Activated naive CD8-positive, alpha-beta T cell treated with anti-CD3 and anti-CD28 coated beads, Interleukin-2, amount 50 U/mL, for 24 hours (primary cell): ENCODE measurements at regions not wholly inside any gene's neighbourhood (a gene's known extent, or its start where the extent isn't known, plus 50 kb on each side); places are given as distances from the start of the nearest gene placed in this dataset.

ENCODE experiments used
- ATAC-seq: fragments of 150-1000 bp; cut with Tn5 transposase; one replicate; pipeline ENCODE4 v1.10.0; 2021
- DNase-seq: peaks from one replicate; pipeline ENCODE4 v3.0.0; 2021
- H3K27ac Mint-ChIP-seq: one replicate; pipeline ENCODE4 v1.8.0; 2021; ENCODE audit warnings: mild to moderate bottlenecking, mixed read lengths
- H3K27me3 Mint-ChIP-seq: one replicate; pipeline ENCODE4 v1.8.0; 2021; ENCODE audit warnings: mixed read lengths
- H3K36me3 Mint-ChIP-seq: one replicate; pipeline ENCODE4 v1.8.0; 2021; ENCODE audit warnings: low read depth, mixed read lengths
- H3K4me1 Mint-ChIP-seq: one replicate; pipeline ENCODE4 v1.8.0; 2021; ENCODE audit warnings: mixed read lengths
- H3K4me3 Mint-ChIP-seq: one replicate; pipeline ENCODE4 v1.8.0; 2021; ENCODE audit warnings: mild to moderate bottlenecking, moderate library complexity, mixed read lengths
- H3K9me3 Mint-ChIP-seq: one replicate; pipeline ENCODE4 v1.8.0; 2021; ENCODE audit warnings: mixed read lengths

DNA sequence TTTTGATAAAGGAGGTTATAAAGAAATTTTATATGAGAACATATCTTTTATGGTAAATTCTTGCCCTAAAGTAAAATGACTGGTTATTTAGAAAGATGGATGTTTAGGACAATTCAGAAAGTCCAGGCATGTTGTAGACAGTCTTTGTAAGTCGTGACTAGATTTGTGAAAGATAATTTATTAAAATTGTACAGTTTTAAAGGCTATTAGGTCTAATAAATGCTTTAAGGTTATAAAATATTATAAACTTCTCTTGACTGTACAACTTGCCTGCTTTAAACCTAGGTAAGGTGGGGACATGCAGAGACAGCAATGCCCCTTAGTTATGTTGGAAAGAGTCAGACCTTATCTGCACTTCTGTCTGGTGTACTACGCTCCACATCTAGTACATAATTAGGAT, 933.5 kb downstream of the SI start:
- Mint-ChIP-seq H3K4me3 (no peak overlapping the region), H3K9me3 (peaks cover 6% of the 10 kb centered on the region), H3K27me3 (no peaks in the 10 kb centered on the region), H3K4me1 (no peaks in the 10 kb centered on the region), H3K27ac (no peak overlapping the region), H3K36me3 (no peaks in the 10 kb centered on the region)
- no peak for DNase-seq
- no peak for ATAC-seq

DNA sequence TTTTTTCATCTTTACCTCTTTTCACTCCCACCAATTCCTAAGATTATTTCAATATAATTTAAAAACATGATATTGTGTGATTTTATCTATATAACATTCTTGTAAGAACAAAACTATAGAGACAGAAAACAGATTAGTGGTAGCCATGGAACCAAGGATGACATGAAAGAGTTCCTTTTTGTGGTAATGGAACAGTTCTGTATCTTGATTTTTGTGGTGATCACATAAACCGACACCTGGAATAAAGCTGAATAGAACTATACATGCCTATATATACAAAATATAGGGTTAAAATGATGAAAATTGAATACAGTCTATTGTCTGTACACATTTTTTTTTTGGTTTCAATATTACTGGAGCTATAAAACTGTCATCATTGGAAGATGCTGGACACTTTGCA, 945.4 kb downstream of the SI start:
- H3K9me3 Mint-ChIP-seq: peaks cover 16% of the 10 kb centered on the region
- H3K4me1 Mint-ChIP-seq: no peaks in the 10 kb centered on the region
- no peak overlapping the region for H3K4me3 Mint-ChIP-seq
- no peak overlapping the region for H3K27ac Mint-ChIP-seq
- no peaks in the 10 kb centered on the region for H3K27me3 Mint-ChIP-seq
- H3K36me3 Mint-ChIP-seq: no peaks in the 10 kb centered on the region
- ATAC-seq (no peak), DNase-seq (no peak)

DNA sequence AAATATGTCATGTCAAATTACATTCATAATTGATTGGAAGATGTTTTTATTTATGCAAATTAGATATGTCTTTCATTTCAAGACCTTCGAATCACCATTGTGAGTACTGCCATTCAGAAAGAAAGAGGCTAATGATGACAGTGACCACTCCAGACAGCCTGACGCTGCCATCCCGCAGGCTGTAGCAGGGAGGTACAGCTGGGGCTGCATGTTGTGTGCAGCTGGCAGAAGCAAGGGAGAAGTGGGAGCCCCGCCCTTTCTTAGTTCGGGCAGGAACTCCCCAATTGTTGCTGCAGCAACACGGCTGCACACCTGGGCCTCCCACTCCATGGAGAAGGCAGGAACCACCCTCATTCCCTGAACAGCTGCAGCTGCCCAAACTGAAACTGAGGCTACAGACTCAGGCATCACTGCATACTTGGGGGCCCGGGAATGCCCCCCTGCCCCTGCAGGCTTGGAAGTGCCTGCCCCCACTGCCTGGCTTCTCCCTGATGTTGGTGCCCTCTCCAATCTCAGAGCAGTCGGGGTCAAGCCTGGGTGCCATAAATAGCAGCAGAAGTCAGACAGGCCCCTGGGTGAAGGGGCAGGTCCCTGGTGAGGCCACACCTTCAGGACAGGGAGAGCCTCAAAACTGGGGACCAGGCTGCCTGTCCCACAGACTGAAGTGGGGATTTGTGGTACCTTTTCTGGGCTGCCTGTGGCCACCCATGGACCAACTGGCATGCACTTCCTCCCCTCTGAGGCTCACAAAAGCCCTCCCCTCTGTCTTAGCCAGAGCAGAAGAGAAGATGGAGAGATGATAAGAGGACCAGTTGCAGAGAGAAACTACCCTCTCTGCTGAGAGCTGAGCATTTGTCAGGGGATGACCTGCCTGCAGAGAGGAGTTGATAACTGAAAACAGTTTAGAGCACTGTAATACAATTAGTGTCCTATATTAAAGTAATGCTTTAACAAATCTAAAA, 964.6 kb downstream of the SI start:
- no peak for ATAC-seq
- Mint-ChIP-seq H3K4me3 (no peak overlapping the region), H3K36me3 (no peaks in the 10 kb centered on the region), H3K4me1 (no peaks in the 10 kb centered on the region), H3K27ac (no peak overlapping the region), H3K9me3 (peaks cover 12% of the 10 kb centered on the region), H3K27me3 (no peaks in the 10 kb centered on the region)
- DNase-seq: no peak

DNA sequence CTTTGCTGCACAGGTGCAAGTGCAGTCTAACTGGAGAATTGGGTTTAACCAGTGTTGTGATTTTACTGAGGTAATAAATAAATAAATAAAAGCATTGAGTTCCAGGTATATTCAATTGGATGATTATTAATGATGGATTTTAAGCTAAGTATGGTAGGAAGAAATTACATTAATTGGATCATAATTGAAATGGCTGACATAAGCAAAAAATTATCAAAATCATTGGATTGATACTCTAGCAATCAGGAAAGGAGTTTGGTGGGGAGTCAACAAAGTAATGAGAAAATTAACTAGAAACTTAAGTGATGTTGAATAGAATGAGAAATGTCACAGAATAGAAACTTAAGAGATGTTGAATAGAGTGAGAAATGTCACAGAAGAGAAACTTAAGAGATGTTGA, 981.9 kb downstream of the SI start:
- no peaks in the 10 kb centered on the region for H3K27me3 Mint-ChIP-seq
- H3K36me3 Mint-ChIP-seq: no peaks in the 10 kb centered on the region
- DNase-seq: no peak
- peaks cover 11% of the 10 kb centered on the region for H3K9me3 Mint-ChIP-seq
- H3K4me1 Mint-ChIP-seq: no peaks in the 10 kb centered on the region
- no peak for ATAC-seq
- H3K27ac Mint-ChIP-seq: no peak overlapping the region
- no peak overlapping the region for H3K4me3 Mint-ChIP-seq

DNA sequence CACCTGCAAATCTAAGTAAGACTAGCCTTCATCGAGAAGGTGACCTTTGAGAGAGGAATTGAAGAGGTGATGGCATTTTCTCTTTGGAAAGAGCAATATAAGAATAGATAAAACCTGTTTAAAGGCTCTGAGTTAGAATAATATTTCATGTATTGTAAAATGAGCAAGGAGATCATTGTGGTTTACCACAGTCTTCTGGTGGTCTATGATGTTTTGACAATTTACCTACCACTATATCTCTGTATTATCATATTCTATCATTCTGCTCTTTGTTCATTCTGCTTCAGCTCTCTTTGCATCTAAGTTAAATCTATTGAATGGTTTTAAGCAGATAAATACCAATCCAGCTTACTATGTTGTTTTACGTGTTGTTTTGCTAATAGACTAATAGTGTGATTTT, 982.3 kb downstream of the SI start:
- peaks cover 14% of the 10 kb centered on the region for H3K9me3 Mint-ChIP-seq
- H3K4me3 Mint-ChIP-seq: no peak overlapping the region
- no peaks in the 10 kb centered on the region for H3K4me1 Mint-ChIP-seq
- H3K36me3 Mint-ChIP-seq: no peaks in the 10 kb centered on the region
- ATAC-seq (no peak), DNase-seq (no peak)
- no peaks in the 10 kb centered on the region for H3K27me3 Mint-ChIP-seq
- H3K27ac Mint-ChIP-seq: no peak overlapping the region

DNA sequence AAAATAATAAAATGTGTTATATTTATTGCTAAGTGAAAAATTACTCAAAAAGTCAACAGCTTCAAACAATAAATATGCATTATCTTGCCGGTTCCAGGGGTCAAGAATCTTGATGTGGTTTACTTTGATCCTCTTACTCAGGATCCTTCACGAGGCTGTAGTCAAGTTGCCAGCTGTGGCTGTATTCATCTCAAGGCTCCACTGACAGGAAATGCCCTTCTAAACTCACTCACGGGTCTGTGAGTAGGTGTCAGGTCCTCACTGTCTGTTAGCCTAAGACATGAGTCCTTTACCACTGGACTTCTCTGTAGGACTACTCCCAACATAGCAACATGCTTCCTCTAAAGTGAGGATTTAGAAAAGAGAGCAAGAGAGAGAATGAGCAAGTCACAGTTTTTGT, 983.0 kb downstream of the SI start:
- Mint-ChIP-seq H3K4me1 (no peaks in the 10 kb centered on the region), H3K36me3 (no peaks in the 10 kb centered on the region), H3K27me3 (no peaks in the 10 kb centered on the region), H3K27ac (no peak overlapping the region), H3K4me3 (no peak overlapping the region), H3K9me3 (peaks cover 18% of the 10 kb centered on the region)
- ATAC-seq (no peak), DNase-seq (no peak)

DNA sequence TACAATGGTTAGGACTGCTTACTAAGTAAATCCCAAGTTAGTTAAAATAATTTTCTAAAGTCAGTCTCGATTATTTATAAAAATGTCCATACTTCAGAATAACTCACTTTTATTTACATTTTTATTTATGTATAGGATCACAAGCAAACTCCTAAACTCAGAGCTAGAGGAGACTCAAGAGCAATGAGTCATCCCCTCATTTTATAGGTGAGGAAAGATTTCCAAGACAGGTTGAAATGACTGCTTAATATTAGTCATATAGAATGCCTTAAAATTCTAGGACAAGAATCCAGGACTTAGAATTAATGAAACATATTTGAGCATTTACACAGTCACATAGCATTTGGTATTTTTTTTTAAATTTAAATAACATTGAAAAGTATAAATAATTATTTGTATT, 983.8 kb downstream of the SI start:
- ATAC-seq (no peak), DNase-seq (no peak)
- H3K27me3 Mint-ChIP-seq: no peaks in the 10 kb centered on the region
- H3K27ac Mint-ChIP-seq: no peak overlapping the region
- no peak overlapping the region for H3K4me3 Mint-ChIP-seq
- H3K36me3 Mint-ChIP-seq: no peaks in the 10 kb centered on the region
- peaks cover 18% of the 10 kb centered on the region for H3K9me3 Mint-ChIP-seq
- no peaks in the 10 kb centered on the region for H3K4me1 Mint-ChIP-seq

DNA sequence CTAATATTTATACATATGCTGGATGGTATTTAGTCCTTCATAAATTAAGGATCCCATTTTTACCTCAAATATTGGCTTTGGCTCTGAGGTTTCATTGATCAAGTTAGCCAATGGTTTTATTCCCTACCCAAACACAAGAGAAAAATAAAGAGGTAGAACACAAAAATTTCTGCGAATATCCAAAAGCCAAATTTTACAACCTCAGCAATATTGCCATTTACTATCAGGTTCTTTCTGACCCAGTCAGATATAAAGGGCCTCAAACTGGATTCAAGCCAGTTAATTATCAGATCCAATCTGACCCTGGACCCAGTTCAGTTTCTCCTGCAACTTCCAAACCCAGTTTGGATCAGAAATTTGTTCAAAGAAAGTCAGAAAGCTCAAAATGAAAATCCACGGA, 998.1 kb downstream of the SI start:
- no peaks in the 10 kb centered on the region for H3K4me1 Mint-ChIP-seq

DNA sequence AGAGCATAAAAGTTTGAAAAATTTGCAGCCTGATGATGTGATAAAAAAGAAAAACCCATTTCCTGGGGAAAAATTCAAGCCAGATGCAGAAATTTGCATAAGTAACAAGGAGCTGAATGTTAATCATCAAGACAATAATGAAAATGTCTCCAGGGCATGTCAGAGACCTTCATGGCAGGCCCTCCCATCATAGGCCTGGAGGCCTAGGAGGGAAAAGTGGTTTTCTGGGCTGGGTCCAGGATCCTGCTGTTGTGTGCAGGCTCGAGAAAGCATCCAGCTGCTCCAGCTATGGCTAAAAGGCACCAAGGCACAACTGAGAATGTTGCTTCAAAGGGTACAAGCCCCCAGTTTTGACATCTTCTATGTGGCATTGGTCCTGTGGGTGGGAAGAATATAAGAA, 1014.0 kb downstream of the SI start:
- Mint-ChIP-seq H3K4me3 (no peak overlapping the region), H3K36me3 (no peaks in the 10 kb centered on the region), H3K27ac (no peak overlapping the region), H3K9me3 (peaks cover 12% of the 10 kb centered on the region), H3K4me1 (no peaks in the 10 kb centered on the region), H3K27me3 (no peaks in the 10 kb centered on the region)
- ATAC-seq (no peak), DNase-seq (no peak)

More for the DNA sequence above, 998.1 kb downstream of the SI start:
- Mint-ChIP-seq H3K27ac (no peak overlapping the region), H3K4me3 (no peak overlapping the region), H3K36me3 (no peaks in the 10 kb centered on the region), H3K27me3 (no peaks in the 10 kb centered on the region), H3K9me3 (peaks cover 10% of the 10 kb centered on the region)
- ATAC-seq (no peak), DNase-seq (no peak)

DNA sequence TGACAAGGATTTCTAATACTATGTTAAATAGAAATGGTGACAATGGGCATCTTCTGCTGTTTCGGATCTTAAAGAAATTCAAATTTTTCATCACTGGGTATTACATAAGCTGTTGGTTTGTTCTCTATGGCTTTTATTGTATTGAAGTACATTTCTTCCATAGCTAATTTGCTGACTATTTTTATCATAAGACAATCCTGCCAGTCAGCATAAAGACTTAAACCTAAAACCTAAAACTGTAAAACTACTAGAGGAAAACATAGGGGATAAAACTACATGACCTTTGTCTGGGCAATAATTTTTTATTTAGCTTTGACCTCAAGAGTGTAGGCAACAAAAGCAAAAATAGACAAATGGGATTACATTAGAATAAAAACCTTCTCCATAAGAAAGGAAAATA, 1017.4 kb downstream of the SI start:
- no peaks in the 10 kb centered on the region for H3K4me1 Mint-ChIP-seq
- ATAC-seq (no peak), DNase-seq (no peak)
- no peak overlapping the region for H3K4me3 Mint-ChIP-seq
- no peak overlapping the region for H3K27ac Mint-ChIP-seq
- H3K36me3 Mint-ChIP-seq: no peaks in the 10 kb centered on the region
- no peaks in the 10 kb centered on the region for H3K27me3 Mint-ChIP-seq
- H3K9me3 Mint-ChIP-seq: peaks cover 5% of the 10 kb centered on the region

DNA sequence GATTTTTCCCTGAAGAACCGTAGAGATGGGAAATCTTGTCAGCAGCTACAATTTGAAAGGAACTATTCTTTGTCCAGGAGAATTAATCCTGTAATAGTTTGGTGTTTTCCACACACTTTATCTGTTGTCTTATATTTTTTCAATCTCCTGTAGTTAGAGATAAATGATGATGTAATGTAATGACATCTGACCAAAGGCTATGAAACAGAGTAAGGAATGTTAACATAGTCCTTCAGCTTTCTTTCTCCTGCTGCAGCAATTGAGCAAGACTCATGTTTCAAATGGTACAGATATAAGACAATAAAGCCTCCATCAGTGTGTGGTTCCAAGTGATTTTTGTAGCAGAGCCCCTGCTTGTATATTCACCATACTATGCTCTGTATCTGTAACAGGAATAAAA, 1028.4 kb downstream of the SI start:
- no peak overlapping the region for H3K27ac Mint-ChIP-seq
- H3K9me3 Mint-ChIP-seq: peaks cover 8% of the 10 kb centered on the region
- no peak overlapping the region for H3K4me3 Mint-ChIP-seq
- DNase-seq (no peak), ATAC-seq (no peak)
- no peaks in the 10 kb centered on the region for H3K36me3 Mint-ChIP-seq
- no peaks in the 10 kb centered on the region for H3K4me1 Mint-ChIP-seq
- H3K27me3 Mint-ChIP-seq: no peaks in the 10 kb centered on the region

DNA sequence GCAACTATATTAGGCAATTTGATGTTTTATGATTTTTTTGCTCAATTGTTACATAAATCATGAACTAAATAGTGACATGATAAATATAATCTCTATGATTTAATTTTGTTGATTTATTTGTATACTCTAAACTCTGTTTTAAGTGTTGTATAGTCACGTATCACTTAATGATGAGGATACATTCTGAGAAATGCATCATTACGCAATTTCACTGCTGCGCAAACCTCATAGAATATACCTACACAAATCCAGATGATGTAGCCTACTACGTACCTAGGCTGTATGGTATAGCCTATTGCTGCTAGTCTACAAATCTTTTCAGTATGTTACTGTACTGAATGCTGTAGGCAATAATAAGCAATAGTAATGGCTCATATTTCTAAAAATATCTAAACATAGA, 1029.8 kb downstream of the SI start:
- Mint-ChIP-seq H3K9me3 (peaks cover 6% of the 10 kb centered on the region), H3K4me1 (no peaks in the 10 kb centered on the region), H3K27me3 (no peaks in the 10 kb centered on the region), H3K27ac (no peak overlapping the region), H3K4me3 (no peak overlapping the region), H3K36me3 (no peaks in the 10 kb centered on the region)
- DNase-seq: no peak
- ATAC-seq: no peak

DNA sequence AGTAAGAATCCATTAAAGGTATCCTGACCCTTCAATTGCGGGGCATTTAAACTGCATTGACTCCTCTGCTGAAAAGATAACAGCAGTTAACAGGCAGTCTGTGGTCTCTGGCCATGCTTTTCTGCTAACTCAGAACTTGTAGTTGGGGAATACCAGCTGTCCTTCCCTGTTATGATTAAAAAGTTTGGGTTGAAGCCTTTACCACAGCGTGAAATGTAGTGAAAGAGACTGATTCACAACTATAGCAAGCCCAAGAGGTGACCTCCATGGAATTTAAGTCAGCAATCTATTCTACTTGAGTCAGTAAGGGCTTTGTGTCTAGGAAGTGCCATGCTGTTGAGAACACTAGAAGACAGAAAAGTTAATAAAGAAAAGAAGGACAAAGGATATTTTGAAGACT, 1037.3 kb downstream of the SI start:
- Mint-ChIP-seq H3K9me3 (no peaks in the 10 kb centered on the region), H3K27ac (no peak overlapping the region)
- no peak for ATAC-seq

DNA sequence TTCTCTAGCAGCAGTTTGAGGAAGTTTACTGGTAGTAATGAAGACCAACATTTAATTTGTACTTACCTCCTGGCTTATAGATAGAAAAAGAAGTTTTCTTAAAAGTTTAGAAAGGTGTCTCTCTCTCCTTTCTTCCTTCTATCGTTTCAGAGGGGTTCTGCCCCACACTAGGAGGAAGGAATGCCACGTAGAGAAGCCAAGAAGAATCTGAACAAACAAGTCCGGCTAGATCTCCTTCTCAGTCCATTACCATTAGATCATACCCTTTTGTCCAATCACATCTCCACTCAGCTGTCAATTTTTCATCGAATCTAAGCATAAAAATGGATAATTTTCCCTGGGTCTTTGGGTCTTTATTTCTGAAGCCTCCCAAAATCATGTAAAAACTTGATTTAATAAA, 1048.1 kb downstream of the SI start:
- Mint-ChIP-seq H3K27me3 (no peaks in the 10 kb centered on the region), H3K27ac (no peak overlapping the region), H3K36me3 (no peaks in the 10 kb centered on the region), H3K9me3 (peaks cover 8% of the 10 kb centered on the region), H3K4me1 (no peaks in the 10 kb centered on the region), H3K4me3 (no peak overlapping the region)
- DNase-seq (no peak), ATAC-seq (no peak)

More for the DNA sequence above, 1037.3 kb downstream of the SI start:
- Mint-ChIP-seq H3K27me3 (no peaks in the 10 kb centered on the region), H3K36me3 (no peaks in the 10 kb centered on the region), H3K4me1 (no peaks in the 10 kb centered on the region), H3K4me3 (no peak overlapping the region)
- no peak for DNase-seq

DNA sequence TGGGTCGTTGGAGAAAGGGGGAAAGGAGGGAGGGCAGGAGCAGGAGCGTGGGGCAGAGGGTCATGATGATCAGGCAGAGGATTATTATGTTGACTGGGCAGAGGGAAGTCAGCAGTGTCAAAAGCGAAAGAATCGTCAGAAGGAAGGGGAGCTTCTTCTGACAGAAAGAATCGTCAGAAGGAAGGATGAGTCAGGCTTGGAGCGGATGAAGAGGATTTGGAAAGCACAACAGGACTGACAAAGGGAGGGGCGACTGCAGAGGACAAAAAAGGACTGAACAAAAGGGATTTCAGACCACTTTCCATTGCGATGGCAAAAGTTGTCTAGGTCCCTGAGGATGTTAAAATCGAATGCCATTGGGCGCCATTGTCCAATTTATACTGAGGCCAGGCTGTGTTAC, 1053.5 kb downstream of the SI start:
- H3K27ac Mint-ChIP-seq: no peak overlapping the region
- no peak for DNase-seq
- no peaks in the 10 kb centered on the region for H3K36me3 Mint-ChIP-seq
- H3K27me3 Mint-ChIP-seq: no peaks in the 10 kb centered on the region
- H3K4me3 Mint-ChIP-seq: no peak overlapping the region
- ATAC-seq: no peak
- H3K4me1 Mint-ChIP-seq: no peaks in the 10 kb centered on the region
- peaks cover 8% of the 10 kb centered on the region for H3K9me3 Mint-ChIP-seq

DNA sequence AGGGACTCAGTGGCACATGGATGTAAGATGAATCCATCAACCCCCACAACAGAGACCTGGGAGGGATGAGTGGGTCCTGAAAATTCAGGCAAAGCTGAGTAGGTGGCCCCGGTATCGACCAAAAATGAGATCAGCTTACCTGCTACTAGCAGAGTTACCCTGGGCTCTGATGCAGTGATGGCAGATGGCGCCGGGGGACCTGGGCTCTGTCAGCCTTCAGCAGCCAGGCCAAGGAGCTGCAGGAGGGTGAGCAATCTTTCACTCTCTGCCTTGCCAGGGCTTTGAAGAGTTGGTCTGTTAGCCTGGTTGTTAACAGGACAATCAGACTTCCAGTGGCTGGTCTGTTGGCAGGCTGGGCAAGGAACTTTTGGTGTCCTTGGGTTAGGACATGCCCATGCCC, 1054.8 kb downstream of the SI start:
- ATAC-seq: no peak
- no peak overlapping the region for H3K4me3 Mint-ChIP-seq
- peaks cover 7% of the 10 kb centered on the region for H3K9me3 Mint-ChIP-seq
- no peaks in the 10 kb centered on the region for H3K27me3 Mint-ChIP-seq
- no peaks in the 10 kb centered on the region for H3K36me3 Mint-ChIP-seq
- no peak for DNase-seq
- no peak overlapping the region for H3K27ac Mint-ChIP-seq
- H3K4me1 Mint-ChIP-seq: no peaks in the 10 kb centered on the region
